ENCODE measurements at regions not wholly inside any gene's neighbourhood (a gene's known extent, or its start where the extent isn't known, plus 50 kb on each side); places are given as distances from the start of the nearest gene placed in this dataset.

- no peak for DNase-seq
Observed at GRCh38 chr3:72160351-72160750, 375.4 kb upstream of the PROK2 start.

- DNase-seq, result no peak
Observed at GRCh38 chr3:72159487-72159886, 374.5 kb upstream of the PROK2 start.

- no peak for DNase-seq
Observed at GRCh38 chr3:72158639-72159326, 373.8 kb upstream of the PROK2 start.

GRCh38 chr3:72157748-72158638 is 373.0 kb upstream of the PROK2 start:
- no peak for DNase-seq

- no peak for DNase-seq
Observed at GRCh38 chr3:72155391-72156064, 370.6 kb upstream of the PROK2 start.

- no peak for DNase-seq
Observed at GRCh38 chr3:72154391-72155335, 369.7 kb upstream of the PROK2 start.

GRCh38 chr3:72153477-72154314 is 368.7 kb upstream of the PROK2 start:
- DNase-seq, result no peak

- no peak for DNase-seq
Observed at GRCh38 chr3:72152551-72153476, 367.9 kb upstream of the PROK2 start.

- no peak for DNase-seq
Observed at GRCh38 chr3:72151465-72152238, 366.7 kb upstream of the PROK2 start.

- no peak for DNase-seq
Observed at GRCh38 chr3:72150634-72151412, 365.9 kb upstream of the PROK2 start.

GRCh38 chr3:72149645-72150300 is 364.8 kb upstream of the PROK2 start:
- no peak for DNase-seq

- DNase-seq, result no peak
Observed at GRCh38 chr3:72147600-72147999, 362.7 kb upstream of the PROK2 start.

GRCh38 chr3:72145506-72146380 is 360.8 kb upstream of the PROK2 start:
- DNase-seq, result no peak

GRCh38 chr3:72144773-72145505 is 360.0 kb upstream of the PROK2 start:
- DNase-seq, result no peak

- no peak for DNase-seq
Observed at GRCh38 chr3:72143966-72144717, 359.2 kb upstream of the PROK2 start.

GRCh38 chr3:72143322-72143721 is 358.4 kb upstream of the PROK2 start:
- DNase-seq, result no peak

All from NCI-H1930 (cell line).